ENCODE measurements at regions not wholly inside any gene's neighbourhood (a gene's known extent, or its start where the extent isn't known, plus 50 kb on each side); places are given as distances from the start of the nearest gene placed in this dataset.

DNA sequence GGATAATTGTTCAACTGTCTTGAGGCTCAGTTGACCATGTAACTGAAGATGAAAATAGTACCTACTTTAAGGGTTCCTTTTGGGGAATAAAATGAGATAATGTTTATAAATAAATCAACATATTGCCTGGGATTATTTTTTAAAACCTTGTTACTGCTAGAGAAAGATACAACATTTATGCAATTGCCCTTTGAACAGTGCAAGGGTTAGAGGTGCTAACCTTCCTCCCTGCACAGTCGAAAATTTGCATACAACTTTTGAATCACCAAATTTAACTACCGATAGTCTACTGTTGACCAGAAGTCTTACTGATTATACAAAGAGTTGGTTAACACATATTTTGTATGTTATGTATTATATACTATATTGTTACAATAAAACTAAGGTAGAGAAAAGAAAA lies 750.0 kb downstream of the EFNB2 start:
- no peak for TF ChIP-seq EZH2 (IDR thresholded peaks at IDR 0.05; ENCODE audit: borderline replicate concordance, low read depth, low read length, severe bottlenecking)
- TF ChIP-seq, protein P1, sequence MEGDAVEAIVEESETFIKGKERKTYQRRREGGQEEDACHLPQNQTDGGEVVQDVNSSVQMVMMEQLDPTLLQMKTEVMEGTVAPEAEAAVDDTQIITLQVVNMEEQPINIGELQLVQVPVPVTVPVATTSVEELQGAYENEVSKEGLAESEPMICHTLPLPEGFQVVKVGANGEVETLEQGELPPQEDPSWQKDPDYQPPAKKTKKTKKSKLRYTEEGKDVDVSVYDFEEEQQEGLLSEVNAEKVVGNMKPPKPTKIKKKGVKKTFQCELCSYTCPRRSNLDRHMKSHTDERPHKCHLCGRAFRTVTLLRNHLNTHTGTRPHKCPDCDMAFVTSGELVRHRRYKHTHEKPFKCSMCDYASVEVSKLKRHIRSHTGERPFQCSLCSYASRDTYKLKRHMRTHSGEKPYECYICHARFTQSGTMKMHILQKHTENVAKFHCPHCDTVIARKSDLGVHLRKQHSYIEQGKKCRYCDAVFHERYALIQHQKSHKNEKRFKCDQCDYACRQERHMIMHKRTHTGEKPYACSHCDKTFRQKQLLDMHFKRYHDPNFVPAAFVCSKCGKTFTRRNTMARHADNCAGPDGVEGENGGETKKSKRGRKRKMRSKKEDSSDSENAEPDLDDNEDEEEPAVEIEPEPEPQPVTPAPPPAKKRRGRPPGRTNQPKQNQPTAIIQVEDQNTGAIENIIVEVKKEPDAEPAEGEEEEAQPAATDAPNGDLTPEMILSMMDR (IDR thresholded peaks at IDR 0.05; ENCODE audit: borderline replicate concordance, extremely low read depth, low read length, poor library complexity, severe bottlenecking) = no peak
- H3K9ac ChIP-seq (ENCODE audit: low read depth, low read length) = no peak overlapping the region
- H3K4me1 ChIP-seq (ENCODE audit: insufficient read depth, low read length) = no peaks in the 10 kb centered on the region
- H3K27me3 ChIP-seq (ENCODE audit: insufficient read depth, low read length, poor library complexity) = no peaks in the 10 kb centered on the region
- no peak overlapping the region for H3K4me3 ChIP-seq (ENCODE audit: low read depth in 1 of 2, low read length in 2 of 2)
- H3K9me3 ChIP-seq (ENCODE audit: insufficient read depth, low read length, severe bottlenecking) = no peaks in the 10 kb centered on the region
- no peak overlapping the region for H2AFZ ChIP-seq (ENCODE audit: low read depth, low read length)
- no peak for DNase-seq
- no peak for ATAC-seq (ENCODE audit: insufficient read depth, low read depth)
- H3K4me2 ChIP-seq (ENCODE audit: insufficient read depth, low read length) = no peak overlapping the region
- H3K27ac ChIP-seq (ENCODE audit: low read length) = no peak overlapping the region
- no peaks in the 10 kb centered on the region for H3K79me2 ChIP-seq (ENCODE audit: insufficient read depth, low read length)
- no peaks in the 10 kb centered on the region for H4K20me1 ChIP-seq (ENCODE audit: insufficient read depth, low read length)
- H3K36me3 ChIP-seq (ENCODE audit: insufficient read depth, low read length) = no peaks in the 10 kb centered on the region

DNA sequence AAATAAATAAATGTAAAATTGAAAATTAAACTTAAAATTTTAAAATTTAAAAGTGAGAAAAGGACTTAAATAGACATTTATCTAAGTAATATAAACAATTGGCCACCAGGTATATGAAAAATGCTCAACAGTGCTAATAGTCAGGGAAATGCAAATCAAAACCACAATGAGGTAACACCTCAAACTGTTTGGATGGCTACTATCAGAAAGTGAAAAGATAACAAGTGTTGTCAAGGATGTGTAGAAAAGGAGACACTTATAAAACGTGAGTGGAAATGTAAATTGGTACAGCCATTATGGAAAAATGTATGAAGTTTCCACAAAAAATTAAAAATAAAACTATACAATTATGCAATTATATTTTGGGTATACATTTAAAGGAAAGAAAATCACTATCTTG lies 752.2 kb downstream of the EFNB2 start:
- no peak for TF ChIP-seq EZH2 (IDR thresholded peaks at IDR 0.05; ENCODE audit: borderline replicate concordance, low read depth, low read length, severe bottlenecking)
- TF ChIP-seq, protein P1 (IDR thresholded peaks at IDR 0.05; ENCODE audit: borderline replicate concordance, extremely low read depth, low read length, poor library complexity, severe bottlenecking) = no peak
- no peak overlapping the region for H3K27ac ChIP-seq (ENCODE audit: low read length)
- H3K4me1 ChIP-seq (ENCODE audit: insufficient read depth, low read length) = no peaks in the 10 kb centered on the region
- H3K79me2 ChIP-seq (ENCODE audit: insufficient read depth, low read length) = no peaks in the 10 kb centered on the region
- H2AFZ ChIP-seq (ENCODE audit: low read depth, low read length) = no peak overlapping the region
- H3K9me3 ChIP-seq (ENCODE audit: insufficient read depth, low read length, severe bottlenecking) = no peaks in the 10 kb centered on the region
- DNase-seq (no peak), ATAC-seq (ENCODE audit: insufficient read depth, low read depth) (no peak)
- H3K4me3 ChIP-seq (ENCODE audit: low read depth in 1 of 2, low read length in 2 of 2) = no peak overlapping the region
- no peak overlapping the region for H3K4me2 ChIP-seq (ENCODE audit: insufficient read depth, low read length)
- H4K20me1 ChIP-seq (ENCODE audit: insufficient read depth, low read length) = no peaks in the 10 kb centered on the region
- H3K9ac ChIP-seq (ENCODE audit: low read depth, low read length) = no peak overlapping the region
- H3K27me3 ChIP-seq (ENCODE audit: insufficient read depth, low read length, poor library complexity) = no peaks in the 10 kb centered on the region
- H3K36me3 ChIP-seq (ENCODE audit: insufficient read depth, low read length) = no peaks in the 10 kb centered on the region

DNA sequence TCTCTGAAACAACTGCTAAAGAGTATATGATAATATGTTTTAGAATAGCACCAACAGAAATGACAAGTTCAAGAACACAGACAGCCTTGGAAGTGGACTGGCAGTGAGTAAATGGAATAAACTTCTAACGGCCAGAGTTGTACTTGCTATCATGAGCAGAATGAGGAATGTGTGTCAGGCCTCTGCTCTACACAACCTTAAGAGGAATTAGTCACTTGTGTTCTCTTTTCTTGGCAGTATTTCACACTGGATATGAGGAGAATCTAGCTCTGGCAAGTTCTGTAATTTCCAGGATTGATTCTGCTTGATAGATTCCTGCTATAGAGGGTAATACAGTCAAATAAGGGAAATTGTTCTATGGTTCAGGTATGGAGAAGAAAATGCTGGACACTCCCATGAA lies 757.3 kb downstream of the EFNB2 start:
- Histone ChIP-seq H2AFZ (ENCODE audit: low read depth, low read length) (no peak overlapping the region), H3K79me2 (ENCODE audit: insufficient read depth, low read length) (no peaks in the 10 kb centered on the region), H3K36me3 (ENCODE audit: insufficient read depth, low read length) (no peaks in the 10 kb centered on the region), H3K4me2 (ENCODE audit: insufficient read depth, low read length) (no peak overlapping the region), H3K27me3 (ENCODE audit: insufficient read depth, low read length, poor library complexity) (no peaks in the 10 kb centered on the region), H3K4me1 (ENCODE audit: insufficient read depth, low read length) (peaks cover 40% of the 10 kb centered on the region), H3K27ac (ENCODE audit: low read length) (no peak overlapping the region), H4K20me1 (ENCODE audit: insufficient read depth, low read length) (no peaks in the 10 kb centered on the region), H3K9me3 (ENCODE audit: insufficient read depth, low read length, severe bottlenecking) (no peaks in the 10 kb centered on the region), H3K4me3 (ENCODE audit: low read depth in 1 of 2, low read length in 2 of 2) (no peak overlapping the region), H3K9ac (ENCODE audit: low read depth, low read length) (no peak overlapping the region)
- no peak for ATAC-seq (ENCODE audit: insufficient read depth, low read depth)
- TF ChIP-seq, protein P1 (IDR thresholded peaks at IDR 0.05; ENCODE audit: borderline replicate concordance, extremely low read depth, low read length, poor library complexity, severe bottlenecking) = no peak
- no peak for TF ChIP-seq EZH2 (IDR thresholded peaks at IDR 0.05; ENCODE audit: borderline replicate concordance, low read depth, low read length, severe bottlenecking)
- DNase-seq = no peak
